NOMO-1 (cell line): ENCODE measurements at regions not wholly inside any gene's neighbourhood (a gene's known extent, or its start where the extent isn't known, plus 50 kb on each side); places are given as distances from the start of the nearest gene placed in this dataset.
"Not testable (repeated sequence)": the region's sequence is repeated elsewhere in the genome, so short reads cannot be mapped to it uniquely, and the experiment has no call there.

ENCODE experiments used
- DNase-seq, 2 experiments: peaks; one replicate each; lab custom pipeline; 2025; ENCODE audit not compliant: unreplicated experiment in 2 of 2; lab: John Stamatoyannopoulos, UW

DNA sequence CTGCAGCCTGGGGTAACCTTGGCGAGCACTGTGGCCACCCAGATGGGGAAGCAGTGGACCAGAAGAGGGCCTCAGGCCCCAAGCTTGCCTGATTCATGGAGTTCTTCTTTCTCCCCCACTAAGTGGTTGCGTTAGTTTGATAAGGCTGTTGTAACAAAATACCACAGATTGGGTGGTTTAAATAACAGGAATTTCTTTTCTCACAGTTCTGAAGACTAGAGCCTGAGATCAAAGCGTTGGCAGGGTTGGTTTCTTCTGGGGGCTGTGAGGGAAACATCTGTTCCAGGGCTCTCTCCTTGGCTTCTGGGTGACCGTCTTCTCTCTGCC, 105.7 kb upstream of the GATB start:
- DNase-seq = peak; percentile 81

DNA sequence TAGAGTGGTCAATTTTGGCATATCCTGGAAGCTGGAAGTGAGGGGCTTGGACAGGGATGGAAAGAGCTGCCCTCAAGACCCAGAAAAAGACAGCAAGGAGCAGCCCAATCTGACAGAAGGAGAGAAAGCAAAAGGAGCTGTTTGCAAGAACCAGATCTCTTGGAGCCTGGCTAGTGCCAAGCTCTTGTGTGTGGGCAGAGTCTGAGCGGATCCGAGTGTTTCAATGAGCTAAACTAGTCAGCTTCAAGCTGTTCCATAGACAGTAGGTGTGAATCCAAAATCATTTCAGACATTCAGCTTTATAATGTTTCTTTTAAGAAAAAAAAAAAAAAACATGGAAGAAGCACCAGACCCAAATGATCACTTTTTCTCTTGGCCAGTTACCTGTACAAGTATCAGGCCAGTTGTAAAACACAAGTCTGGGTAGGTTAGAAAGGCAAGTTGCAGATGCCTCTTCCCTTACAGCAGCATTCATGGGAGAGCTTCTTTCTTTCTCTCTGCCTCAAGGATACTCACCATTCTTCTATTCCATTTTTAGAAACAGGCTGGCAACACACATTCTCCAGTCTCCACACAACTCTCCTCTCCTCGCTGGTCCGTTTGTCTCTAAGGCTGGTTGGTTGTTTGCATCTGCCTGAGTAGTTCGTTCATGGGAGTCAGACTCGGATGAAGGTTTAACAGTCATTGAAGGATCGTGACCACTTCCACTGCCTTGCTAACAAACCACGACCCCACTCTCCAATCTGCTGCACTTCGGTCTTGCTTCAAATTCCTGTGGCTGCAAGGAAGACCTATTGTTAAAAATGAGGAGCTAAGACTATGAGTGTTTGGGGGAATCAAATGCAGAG, 105.2 kb upstream of the GATB start:
- peak in 1 of 2 experiments; percentile 40 for DNase-seq

- DNase-seq = peak; percentile 83 to 98
Measured at GRCh38 chr4:151865312-151865711, 104.5 kb upstream of the GATB start.

DNA sequence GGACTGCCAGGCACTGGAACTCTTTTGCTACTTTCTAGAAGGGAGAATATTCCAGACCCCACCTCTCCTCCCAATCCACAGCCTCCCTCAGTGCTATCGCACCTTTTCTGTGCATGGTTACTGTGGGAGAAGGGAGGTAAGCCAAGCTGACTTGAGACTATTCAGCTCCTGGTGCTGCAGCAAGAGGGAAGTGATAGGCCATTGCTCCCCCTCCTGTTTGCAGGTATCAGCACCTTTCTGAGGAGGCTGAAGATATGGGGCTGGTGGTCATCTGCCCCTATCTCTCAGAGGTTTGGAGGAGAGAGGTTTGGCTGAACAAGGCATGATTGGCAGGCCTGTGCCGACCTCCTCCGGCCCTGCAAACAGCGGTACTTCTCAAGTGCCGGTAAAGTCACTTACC, 103.3 kb upstream of the GATB start:
- no peak for DNase-seq

- no peak for DNase-seq
Measured at GRCh38 chr4:151862766-151863165, 102.0 kb upstream of the GATB start.

DNA sequence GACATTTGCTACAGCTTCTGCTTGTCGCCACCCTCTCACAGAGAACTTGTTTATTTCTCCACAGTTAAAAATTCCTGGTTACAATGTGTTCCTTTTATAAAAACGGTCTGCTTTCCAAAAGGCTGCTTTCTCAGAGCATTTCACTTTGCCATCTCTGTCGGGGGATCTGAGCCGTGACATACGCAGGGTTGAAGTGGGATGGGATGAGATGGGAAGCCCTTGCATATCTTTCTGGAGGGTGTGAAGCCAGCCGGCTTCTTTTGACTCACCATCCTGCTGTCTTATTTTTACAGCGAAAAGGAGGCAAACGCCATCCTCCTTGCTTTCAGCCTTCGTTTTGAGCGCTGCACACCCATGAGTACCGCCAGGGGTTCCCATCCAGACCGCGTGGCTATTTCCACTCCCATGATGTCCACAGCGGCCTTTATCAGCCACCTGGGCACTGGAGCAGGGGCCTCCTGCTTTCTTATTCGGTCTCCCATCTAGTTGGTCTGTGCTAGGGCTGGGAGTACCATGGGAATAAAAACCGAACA, 99.8 kb upstream of the GATB start:
- DNase-seq = no peak

DNA sequence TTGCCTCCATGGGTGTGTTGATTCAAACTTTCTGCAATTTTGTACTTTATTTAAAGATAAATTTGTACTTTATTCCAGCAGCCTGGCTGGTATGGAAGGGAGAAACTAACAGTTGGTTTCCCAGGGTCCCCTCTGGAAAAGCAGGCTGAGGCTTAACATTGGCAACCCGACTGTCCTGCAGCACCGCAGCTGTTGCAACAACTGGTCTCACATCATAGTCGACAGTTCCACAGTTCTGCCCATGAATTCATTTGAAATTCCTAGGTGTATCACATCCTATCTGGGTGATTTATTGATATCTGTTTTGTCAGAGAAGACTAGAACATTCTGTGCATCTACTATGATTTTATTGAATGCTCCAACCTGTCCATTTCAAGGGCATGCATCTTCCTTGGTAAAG, 98.8 kb upstream of the GATB start:
- no peak for DNase-seq

DNA sequence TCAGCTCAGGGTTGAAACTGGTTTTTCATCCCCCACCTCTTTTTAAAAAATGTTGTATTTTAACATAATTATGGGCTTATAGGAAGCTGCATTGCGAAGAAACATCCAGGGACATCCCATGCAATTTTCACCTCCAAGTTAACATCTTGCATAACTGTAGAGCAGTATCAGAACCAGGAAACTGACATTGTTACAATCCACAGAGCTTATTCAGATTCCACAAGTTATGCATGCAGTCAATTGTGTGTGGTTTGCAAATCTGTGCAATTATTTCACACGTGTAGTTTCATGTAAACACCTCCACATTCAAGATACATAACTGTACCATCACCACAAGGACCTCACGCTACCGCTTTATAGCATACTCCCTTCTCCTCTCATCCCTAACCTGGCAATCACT, 97.5 kb upstream of the GATB start:
- DNase-seq = no peak

DNA sequence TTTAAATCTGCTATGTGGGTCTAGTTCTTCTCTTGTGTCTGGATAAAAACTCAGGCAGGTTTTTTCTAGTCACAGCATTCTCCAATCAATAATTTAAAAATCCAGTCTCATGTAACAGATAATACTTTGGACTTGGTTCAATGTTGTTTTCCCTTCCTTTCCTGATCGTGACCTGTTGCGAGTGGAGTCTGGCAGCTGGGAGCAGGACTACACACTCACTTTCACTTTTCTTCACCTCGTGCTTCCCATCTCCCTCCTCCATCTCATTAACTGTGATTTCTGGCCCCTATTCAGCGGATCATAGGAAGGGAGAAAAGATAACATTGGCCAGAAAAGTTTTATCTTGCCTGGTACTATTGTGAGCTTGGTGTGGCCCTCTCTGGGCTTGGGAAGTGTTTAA, 96.6 kb upstream of the GATB start:
- no peak for DNase-seq

DNA sequence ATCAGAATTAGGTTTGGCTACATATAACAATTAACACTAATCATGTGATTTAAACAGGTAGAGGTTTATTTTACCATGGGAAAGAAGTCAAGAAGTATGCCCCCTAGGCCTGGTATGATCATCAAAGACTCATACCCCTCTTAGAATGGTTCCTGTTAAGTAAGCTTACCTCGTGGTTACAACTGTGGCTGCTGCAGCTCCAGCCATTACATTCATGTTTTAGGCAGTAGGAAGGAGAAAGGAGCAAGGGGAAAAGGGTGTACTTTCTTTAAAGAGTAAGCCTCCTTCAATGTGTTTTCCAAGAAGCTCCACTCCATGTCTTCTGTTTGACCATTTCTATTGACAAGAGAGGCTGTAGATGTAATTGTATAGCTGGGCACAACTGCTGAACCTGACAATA, 94.9 kb upstream of the GATB start:
- no peak for DNase-seq

DNA sequence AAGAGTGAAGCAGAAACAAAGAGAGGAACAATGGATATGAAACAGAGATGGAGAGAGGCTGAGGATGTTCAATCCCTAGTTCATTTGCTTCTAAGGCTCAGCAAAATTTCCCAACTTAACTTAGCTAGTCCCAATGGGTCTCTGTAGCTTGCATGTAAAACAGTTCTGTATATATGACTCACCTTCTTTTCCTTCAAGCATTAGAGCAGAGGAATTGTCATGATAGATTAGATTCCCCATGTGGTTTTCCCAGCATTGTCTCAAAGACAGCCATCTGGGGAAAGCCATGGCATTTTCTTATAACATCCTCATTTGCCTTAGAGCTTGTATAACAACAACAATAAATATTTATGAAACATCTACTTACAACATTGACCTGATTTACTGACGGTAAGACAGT, 93.9 kb upstream of the GATB start:
- no peak for DNase-seq

DNA sequence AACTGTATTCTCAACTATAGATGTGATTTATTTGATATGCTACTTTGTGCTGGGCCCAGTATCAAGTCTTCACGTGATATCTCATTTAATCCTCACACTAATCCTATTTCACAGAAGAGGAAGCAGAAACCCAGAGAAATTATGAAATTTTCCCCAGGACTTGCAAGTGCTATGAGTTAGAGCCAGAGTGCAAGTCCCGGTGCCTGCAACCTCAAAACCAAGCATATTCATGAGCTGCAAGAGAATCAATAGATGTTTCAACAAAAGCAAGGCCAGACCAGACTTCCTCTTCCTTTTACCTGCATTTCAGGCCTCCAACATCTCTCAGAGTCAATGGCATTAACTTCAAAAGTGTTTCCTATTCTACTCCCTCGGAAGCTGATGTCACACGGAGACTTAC, 92.2 kb upstream of the GATB start:
- DNase-seq = peak; percentile 90 to 95

GRCh38 chr4:151852202-151852601, 91.4 kb upstream of the GATB start:
- peak in 1 of 2 experiments; percentile 10 for DNase-seq

GRCh38 chr4:151851354-151851753, 90.5 kb upstream of the GATB start:
- DNase-seq = no peak

- no peak for DNase-seq
Measured at GRCh38 chr4:151850791-151851213, 90.0 kb upstream of the GATB start.

GRCh38 chr4:151845551-151845950, 84.7 kb upstream of the GATB start:
- not testable (repeated sequence) for DNase-seq

- no peak for DNase-seq
Measured at GRCh38 chr4:151842430-151843079, 81.7 kb upstream of the GATB start.

GRCh38 chr4:151841107-151841506, 80.3 kb upstream of the GATB start:
- no peak for DNase-seq

- DNase-seq = no peak
Measured at GRCh38 chr4:151835467-151835866, 74.7 kb upstream of the GATB start.

GRCh38 chr4:151833174-151833573, 72.4 kb upstream of the GATB start:
- DNase-seq = no peak

DNA sequence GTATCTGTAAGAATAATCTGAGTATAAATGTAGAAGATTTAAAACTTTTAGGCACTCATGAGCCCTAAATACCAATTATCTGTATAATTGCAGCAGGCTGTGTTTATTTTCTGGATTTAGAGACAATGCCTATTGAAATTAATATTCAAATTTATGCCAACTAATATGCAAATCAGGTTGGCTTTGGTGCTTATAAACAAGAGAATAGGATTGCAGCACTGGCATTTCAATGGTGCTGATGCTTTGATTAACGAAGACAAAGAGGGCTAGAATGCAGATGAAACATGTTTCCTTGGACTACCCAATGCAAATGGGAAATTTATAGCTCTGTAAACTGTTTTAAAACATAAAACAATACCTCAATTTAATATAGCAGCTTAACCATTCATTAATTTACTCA, 70.7 kb upstream of the GATB start:
- no peak for DNase-seq

DNA sequence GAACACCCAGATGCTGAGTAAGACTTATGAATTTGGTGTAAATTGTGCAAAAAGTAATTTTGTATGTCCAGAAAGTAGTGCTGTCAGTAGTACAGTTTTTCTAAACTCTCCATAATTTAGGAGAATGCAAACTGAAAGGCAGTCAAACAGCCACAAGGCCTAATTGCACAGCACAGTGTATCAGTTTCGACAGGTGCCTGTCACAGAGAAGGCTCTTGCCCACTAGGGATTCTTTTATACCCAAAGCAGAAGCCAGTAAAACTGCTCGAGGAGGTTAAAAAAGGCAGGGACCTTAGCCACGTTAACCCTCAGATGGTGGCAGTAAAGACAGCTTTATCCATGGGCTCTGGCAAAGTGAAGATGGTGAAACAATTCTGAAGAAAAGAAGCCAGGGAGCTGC, 69.4 kb upstream of the GATB start:
- no peak for DNase-seq
